Esophagus squamous epithelium (tissue), 4 donors: ENCODE measurements at regions not wholly inside any gene's neighbourhood (a gene's known extent, or its start where the extent isn't known, plus 50 kb on each side); places are given as distances from the start of the nearest gene placed in this dataset.

Experiments used
- POLR2A ChIP-seq, 4 donors: fragments of 450-650 bp; IDR thresholded peaks; one replicate each; pipeline ENCODE4 v1.6.1; 2017; ENCODE audit warnings: antibody characterized with exemption in 4 of 4, mild to moderate bottlenecking in 4 of 4, moderate library complexity in 3 of 4
- TF ChIP-seq, protein P1 (sequence below), 6 experiments: fragments of 450-650 bp in 4 of 6; fragments of 200-600 bp in 2 of 6; sonication (generic) in 2 of 6; IDR thresholded peaks; one replicate each; pipeline ENCODE4 v1.5.1; 2016 to 2019; ENCODE audit warnings: antibody characterized with exemption in 6 of 6, mild to moderate bottlenecking in 4 of 6, moderate library complexity in 4 of 6

GRCh38 chr12:94798113-94798512 lies 147.8 kb upstream of the TMCC3 start:
- TF ChIP-seq, protein P1, sequence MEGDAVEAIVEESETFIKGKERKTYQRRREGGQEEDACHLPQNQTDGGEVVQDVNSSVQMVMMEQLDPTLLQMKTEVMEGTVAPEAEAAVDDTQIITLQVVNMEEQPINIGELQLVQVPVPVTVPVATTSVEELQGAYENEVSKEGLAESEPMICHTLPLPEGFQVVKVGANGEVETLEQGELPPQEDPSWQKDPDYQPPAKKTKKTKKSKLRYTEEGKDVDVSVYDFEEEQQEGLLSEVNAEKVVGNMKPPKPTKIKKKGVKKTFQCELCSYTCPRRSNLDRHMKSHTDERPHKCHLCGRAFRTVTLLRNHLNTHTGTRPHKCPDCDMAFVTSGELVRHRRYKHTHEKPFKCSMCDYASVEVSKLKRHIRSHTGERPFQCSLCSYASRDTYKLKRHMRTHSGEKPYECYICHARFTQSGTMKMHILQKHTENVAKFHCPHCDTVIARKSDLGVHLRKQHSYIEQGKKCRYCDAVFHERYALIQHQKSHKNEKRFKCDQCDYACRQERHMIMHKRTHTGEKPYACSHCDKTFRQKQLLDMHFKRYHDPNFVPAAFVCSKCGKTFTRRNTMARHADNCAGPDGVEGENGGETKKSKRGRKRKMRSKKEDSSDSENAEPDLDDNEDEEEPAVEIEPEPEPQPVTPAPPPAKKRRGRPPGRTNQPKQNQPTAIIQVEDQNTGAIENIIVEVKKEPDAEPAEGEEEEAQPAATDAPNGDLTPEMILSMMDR (IDR thresholded peaks at IDR 0.05) = no peak
- no peak for TF ChIP-seq POLR2A (IDR thresholded peaks at IDR 0.05)
